Central memory CD8-positive, alpha-beta T cell (primary cell): ENCODE measurements at regions not wholly inside any gene's neighbourhood (a gene's known extent, or its start where the extent isn't known, plus 50 kb on each side); places are given as distances from the start of the nearest gene placed in this dataset.
"Not testable (repeated sequence)": the region's sequence is repeated elsewhere in the genome, so short reads cannot be mapped to it uniquely, and the experiment has no call there.

Experiments
- ATAC-seq: fragments of 150-1000 bp; cut with Tn5 transposase; replicated peaks from 2 replicates; pipeline ENCODE4 v1.10.0; 2022; ENCODE audit warnings: mild to moderate bottlenecking, moderate FRiP score, moderate number of reproducible peaks; ENCODE audit not compliant: poor library complexity, severe bottlenecking; ENCODE audit errors: extremely low read depth
- DNase-seq, 2 donors: peaks; one replicate each; pipeline ENCODE4 v3.0.0; 2021; ENCODE audit warnings: low spot score in 2 of 2
- H3K27ac Mint-ChIP-seq: one replicate; pipeline ENCODE4 v1.8.0; 2022; ENCODE audit warnings: low read depth, mild to moderate bottlenecking, moderate library complexity, mixed read lengths
- H3K27me3 Mint-ChIP-seq: one replicate; pipeline ENCODE4 v1.8.0; 2022; ENCODE audit warnings: mixed read lengths
- H3K36me3 Mint-ChIP-seq: one replicate; pipeline ENCODE4 v1.8.0; 2022; ENCODE audit warnings: mild to moderate bottlenecking, moderate library complexity, mixed read lengths; ENCODE audit not compliant: insufficient read depth
- H3K4me1 Mint-ChIP-seq: one replicate; pipeline ENCODE4 v1.8.0; 2022; ENCODE audit warnings: mixed read lengths
- H3K4me3 Mint-ChIP-seq: one replicate; pipeline ENCODE4 v1.8.0; 2022; ENCODE audit warnings: mild to moderate bottlenecking, moderate library complexity, mixed read lengths
- H3K9me3 Mint-ChIP-seq: one replicate; pipeline ENCODE4 v1.8.0; 2022; ENCODE audit warnings: mixed read lengths

- DNase-seq (no peak), ATAC-seq (no peak)
- H3K9me3 Mint-ChIP-seq: no peaks in the 10 kb centered on the region
- no peaks in the 10 kb centered on the region for H3K4me1 Mint-ChIP-seq
- H3K36me3 Mint-ChIP-seq: no peaks in the 10 kb centered on the region
- no peak overlapping the region for H3K4me3 Mint-ChIP-seq
- H3K27ac Mint-ChIP-seq: no peak overlapping the region
- H3K27me3 Mint-ChIP-seq: no peaks in the 10 kb centered on the region
Measured at GRCh38 chr5:99453196-99453595, 524.4 kb upstream of the CHD1 start.

GRCh38 chr5:99449786-99450185, 521.0 kb upstream of the CHD1 start:
- Mint-ChIP-seq H3K4me3 (no peak overlapping the region), H3K9me3 (no peaks in the 10 kb centered on the region), H3K36me3 (no peaks in the 10 kb centered on the region), H3K27ac (no peak overlapping the region), H3K4me1 (no peaks in the 10 kb centered on the region), H3K27me3 (no peaks in the 10 kb centered on the region)
- ATAC-seq (no peak), DNase-seq (no peak)

DNA sequence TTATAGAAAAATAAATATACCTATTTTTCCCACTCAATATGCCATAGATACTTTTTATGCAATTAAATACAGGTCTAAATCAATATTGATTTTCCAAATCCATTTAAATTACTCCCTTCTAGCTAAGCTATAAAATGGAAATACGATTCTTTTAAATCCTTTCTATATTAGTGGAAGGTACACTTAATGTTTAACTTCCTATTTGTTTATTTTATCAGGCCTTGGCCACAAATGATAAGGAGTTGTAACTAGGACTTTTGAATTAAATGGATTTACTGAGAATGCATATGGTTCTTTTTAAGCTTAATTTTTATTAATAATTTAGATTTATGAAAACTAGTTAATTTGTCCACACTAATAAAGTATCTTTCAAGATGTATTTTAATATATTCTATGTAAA, 517.0 kb upstream of the CHD1 start:
- DNase-seq: no peak
- no peaks in the 10 kb centered on the region for H3K27me3 Mint-ChIP-seq
- H3K4me3 Mint-ChIP-seq: no peak overlapping the region
- no peaks in the 10 kb centered on the region for H3K4me1 Mint-ChIP-seq
- no peak for ATAC-seq
- H3K9me3 Mint-ChIP-seq: no peaks in the 10 kb centered on the region
- H3K27ac Mint-ChIP-seq: no peak overlapping the region
- no peaks in the 10 kb centered on the region for H3K36me3 Mint-ChIP-seq

GRCh38 chr5:99441235-99441634, 512.4 kb upstream of the CHD1 start:
- Mint-ChIP-seq H3K36me3 (no peaks in the 10 kb centered on the region), H3K4me1 (no peaks in the 10 kb centered on the region), H3K27me3 (no peaks in the 10 kb centered on the region), H3K9me3 (no peaks in the 10 kb centered on the region), H3K4me3 (no peak overlapping the region), H3K27ac (no peak overlapping the region)
- no peak for DNase-seq
- no peak for ATAC-seq

GRCh38 chr5:99438619-99439018, 509.8 kb upstream of the CHD1 start:
- no peak overlapping the region for H3K4me3 Mint-ChIP-seq
- no peak for DNase-seq

DNA sequence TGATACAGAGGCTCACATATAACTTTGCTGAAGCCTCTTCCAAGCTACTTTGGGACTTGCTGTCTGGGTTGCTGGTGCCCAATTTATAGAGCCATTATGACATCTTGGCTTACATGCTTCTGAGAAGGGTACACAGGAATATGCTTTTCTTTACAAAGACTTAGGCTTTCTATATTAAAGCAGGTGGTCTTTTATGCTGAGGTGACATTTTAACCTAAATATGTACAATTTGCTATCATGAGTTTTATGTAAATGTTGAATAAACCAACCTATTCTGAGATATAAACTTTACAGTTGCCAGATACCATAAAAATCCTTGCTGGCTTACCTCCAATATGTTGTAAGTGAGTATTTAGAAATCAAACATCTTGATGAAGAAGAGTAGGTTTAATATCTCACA, 509.2 kb upstream of the CHD1 start:
- Mint-ChIP-seq H3K4me3 (no peak overlapping the region), H3K36me3 (no peaks in the 10 kb centered on the region), H3K4me1 (no peaks in the 10 kb centered on the region), H3K9me3 (no peaks in the 10 kb centered on the region), H3K27me3 (no peaks in the 10 kb centered on the region), H3K27ac (no peak overlapping the region)
- ATAC-seq (no peak), DNase-seq (no peak)

More at GRCh38 chr5:99438619-99439018, 509.8 kb upstream of the CHD1 start:
- Mint-ChIP-seq H3K27ac (no peak overlapping the region), H3K36me3 (no peaks in the 10 kb centered on the region), H3K9me3 (no peaks in the 10 kb centered on the region), H3K4me1 (no peaks in the 10 kb centered on the region), H3K27me3 (no peaks in the 10 kb centered on the region)
- ATAC-seq: no peak

DNA sequence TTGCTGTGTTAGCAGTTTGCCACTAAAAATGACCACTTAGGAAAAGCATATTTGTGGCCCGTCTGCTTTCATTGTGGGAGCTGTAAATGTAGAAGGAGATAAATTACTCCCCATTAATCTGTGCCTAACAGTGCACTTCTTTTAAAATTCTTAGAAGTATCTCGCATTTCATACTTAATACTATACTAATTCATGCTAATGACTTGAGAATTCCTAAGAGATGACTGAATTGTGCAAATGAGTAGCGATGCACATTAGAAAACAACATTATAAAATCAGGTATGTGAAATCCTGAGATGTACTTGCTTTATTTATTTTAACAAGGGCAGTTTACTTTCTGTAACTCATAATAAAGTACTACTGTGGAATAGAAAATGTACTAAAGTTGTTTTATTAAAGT, 494.6 kb upstream of the CHD1 start:
- H3K4me1 Mint-ChIP-seq, H3K4me3 Mint-ChIP-seq, H3K36me3 Mint-ChIP-seq, DNase-seq, H3K27me3 Mint-ChIP-seq, H3K9me3 Mint-ChIP-seq, H3K27ac Mint-ChIP-seq, ATAC-seq: not testable (repeated sequence)

DNA sequence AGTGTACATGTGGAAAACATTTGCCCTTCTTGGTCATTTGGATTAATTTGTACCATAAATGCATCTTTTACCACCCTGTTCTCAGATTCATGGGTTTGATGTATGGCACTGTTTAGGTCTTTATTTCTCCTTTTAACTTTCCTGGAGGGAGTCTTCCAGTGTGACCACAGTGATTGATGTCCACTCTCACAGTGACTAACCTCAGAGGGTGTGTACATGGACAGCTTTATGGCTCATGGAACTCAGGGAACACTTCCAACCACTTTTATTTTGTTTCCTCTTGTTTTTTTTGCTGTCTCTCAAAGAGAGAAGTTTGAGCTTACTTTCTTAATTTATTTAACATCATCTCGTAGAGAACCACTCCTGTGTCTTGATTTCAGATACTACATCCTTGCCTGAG, 489.8 kb upstream of the CHD1 start:
- H3K4me3 Mint-ChIP-seq, ATAC-seq, H3K27me3 Mint-ChIP-seq, H3K36me3 Mint-ChIP-seq, H3K9me3 Mint-ChIP-seq, H3K4me1 Mint-ChIP-seq, H3K27ac Mint-ChIP-seq, DNase-seq: not testable (repeated sequence)

- not testable (repeated sequence) for H3K27ac Mint-ChIP-seq, H3K36me3 Mint-ChIP-seq, H3K4me1 Mint-ChIP-seq, H3K9me3 Mint-ChIP-seq, DNase-seq, H3K4me3 Mint-ChIP-seq, H3K27me3 Mint-ChIP-seq, ATAC-seq
Measured at GRCh38 chr5:99410386-99410785, 481.6 kb upstream of the CHD1 start.

- DNase-seq, H3K9me3 Mint-ChIP-seq, H3K27ac Mint-ChIP-seq, ATAC-seq, H3K36me3 Mint-ChIP-seq, H3K4me1 Mint-ChIP-seq, H3K4me3 Mint-ChIP-seq, H3K27me3 Mint-ChIP-seq: not testable (repeated sequence)
Measured at GRCh38 chr5:99404764-99405302, 476.0 kb upstream of the CHD1 start.

GRCh38 chr5:99400571-99400970, 471.8 kb upstream of the CHD1 start:
- H3K4me3 Mint-ChIP-seq, H3K4me1 Mint-ChIP-seq, H3K27ac Mint-ChIP-seq, H3K36me3 Mint-ChIP-seq, H3K9me3 Mint-ChIP-seq, ATAC-seq, DNase-seq, H3K27me3 Mint-ChIP-seq: not testable (repeated sequence)

DNA sequence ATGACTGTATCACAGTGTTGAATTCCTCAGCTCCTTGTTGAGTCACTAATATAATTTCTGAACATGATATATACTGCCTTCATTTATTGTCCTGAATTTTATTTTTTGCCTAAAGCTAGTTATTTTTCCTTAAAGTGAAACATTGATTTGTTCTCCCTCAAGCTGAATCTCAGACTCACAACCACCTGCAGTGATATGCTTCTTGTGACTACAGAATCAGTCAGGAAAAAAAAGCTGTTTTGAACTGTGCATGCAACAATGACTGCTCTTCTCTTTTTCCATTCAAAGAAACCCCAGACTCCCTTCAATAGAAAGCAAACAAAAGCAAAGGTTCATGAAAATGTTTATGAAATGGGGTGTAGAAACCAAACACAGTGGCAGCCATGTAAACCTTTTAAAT, 470.2 kb upstream of the CHD1 start:
- H3K9me3 Mint-ChIP-seq: peaks cover 11% of the 10 kb centered on the region
- no peaks in the 10 kb centered on the region for H3K27me3 Mint-ChIP-seq

DNA sequence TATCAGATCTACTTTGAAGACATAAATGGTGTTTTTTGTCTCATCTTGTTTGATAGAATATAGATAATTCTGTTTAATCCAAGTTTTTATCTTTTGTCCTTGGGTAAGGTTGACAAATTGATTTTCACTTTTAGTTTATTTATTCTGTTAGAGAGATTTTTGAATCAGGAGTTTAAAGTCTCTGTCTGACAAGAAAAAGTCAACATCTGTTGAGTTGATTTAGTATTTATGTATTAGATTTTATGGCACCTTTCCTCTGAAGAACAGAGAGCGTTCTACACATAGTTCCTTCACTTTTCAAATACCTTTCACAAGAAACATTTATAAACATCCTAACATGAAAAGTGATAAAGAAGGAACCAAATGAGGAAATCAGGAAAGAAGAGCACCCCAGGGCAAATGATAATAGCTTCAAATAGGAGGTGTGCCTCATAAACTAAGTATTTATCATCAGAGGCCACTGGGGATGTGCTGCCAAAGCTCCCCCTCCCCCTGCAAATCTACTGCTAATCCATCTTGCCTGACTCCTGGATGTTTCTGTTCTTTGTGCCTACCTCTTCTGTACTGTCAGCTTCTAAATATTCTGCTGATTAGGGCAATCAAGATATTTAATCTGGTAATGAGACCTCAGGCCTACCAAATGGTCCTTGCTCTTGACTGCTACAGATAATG, 457.7 kb upstream of the CHD1 start:
- Mint-ChIP-seq H3K4me1 (no peaks in the 10 kb centered on the region), H3K36me3 (no peaks in the 10 kb centered on the region), H3K27me3 (no peaks in the 10 kb centered on the region), H3K27ac (no peak overlapping the region), H3K9me3 (no peaks in the 10 kb centered on the region), H3K4me3 (no peak overlapping the region)
- ATAC-seq: no peak
- no peak for DNase-seq

More for the DNA sequence above, 470.2 kb upstream of the CHD1 start:
- H3K36me3 Mint-ChIP-seq: no peaks in the 10 kb centered on the region
- no peaks in the 10 kb centered on the region for H3K4me1 Mint-ChIP-seq
- H3K27ac Mint-ChIP-seq: no peak overlapping the region
- DNase-seq (no peak), ATAC-seq (no peak)
- no peak overlapping the region for H3K4me3 Mint-ChIP-seq
